GM12878 (cell line): ENCODE measurements at regions not wholly inside any gene's neighbourhood (a gene's known extent, or its start where the extent isn't known, plus 50 kb on each side); places are given as distances from the start of the nearest gene placed in this dataset.

Experiments
- ATAC-seq: fragments of 200-7000 bp; cut with Tn5 transposase; 3 replicates; pipeline ENCODE4 v1.9.1; 2020; ENCODE audit warnings: mild to moderate bottlenecking, moderate library complexity
- BruUV-seq: library from RNA; stranded (reverse); fragments of 400-500 nt; replicated peaks from 2 replicates; lab custom pipeline; 2021; lab: Mats Ljungman, UMichigan
- CTCF ChIA-PET: fragments of 300-600 bp; sonication (Branson Sonifier 250); formaldehyde crosslinking; extraction: SDS; loops from one replicate; lab custom pipeline; 2021; ENCODE audit warnings: inconsistent platforms; lab: Yijun Ruan, JAX
- POLR2A ChIA-PET: fragments of 350-600 bp; formaldehyde crosslinking; extraction: SDS; loops from one replicate; lab custom pipeline; 2021; ENCODE audit warnings: inconsistent platforms; lab: Charles Lee
- RAD21 ChIA-PET: fragments of 300-600 bp; sonication (Branson Sonifier 250); formaldehyde crosslinking; loops from one replicate; lab custom pipeline; 2023; ENCODE audit warnings: antibody characterized with exemption; ENCODE audit not compliant: unreplicated experiment; lab: Charles Lee
- SMC1A ChIA-PET: fragments of 300-600 bp; sonication (Branson Sonifier 250); formaldehyde crosslinking; loops from one replicate; lab custom pipeline; 2023; ENCODE audit not compliant: unreplicated experiment, uncharacterized antibody; lab: Charles Lee
- DNase-seq: peaks from one replicate; pipeline ENCODE4 v3.0.0-alpha.2; 2011; ENCODE audit warnings: low read depth, low spot score
- FAIRE-seq: peaks from 3 replicates; lab custom pipeline; 2011; peaks lifted over from hg19 to GRCh38; lab: Jason Lieb, UNC
- H2AFZ ChIP-seq: 2 replicates; pipeline ENCODE4 v1.6.0; 2011; ENCODE audit warnings: low read depth, low read length, control low read depth; ENCODE audit not compliant: control insufficient read depth
- H3K27ac ChIP-seq: 2 replicates; pipeline ENCODE4 v1.5.1; 2011; ENCODE audit warnings: control low read depth; ENCODE audit not compliant: control insufficient read depth, insufficient read depth
- H3K27me3 ChIP-seq, 2 experiments: replicated peaks in 1 of 2; 2 replicates each; pipeline versions ENCODE4 v1.6.0 to v1.6.1; 2011; ENCODE audit warnings: low read length in 1 of 2; ENCODE audit not compliant: control insufficient read depth in 2 of 2, insufficient read depth in 2 of 2
- H3K36me3 ChIP-seq, 2 experiments: 2 replicates each; pipeline ENCODE4 v1.5.1; 2011; ENCODE audit warnings: low read length in 1 of 2; ENCODE audit not compliant: control insufficient read depth in 2 of 2, insufficient read depth in 2 of 2
- H3K4me1 ChIP-seq: 2 replicates; pipeline ENCODE4 v1.6.1; 2011; ENCODE audit warnings: mild to moderate bottlenecking, low read length, moderate library complexity, mixed read lengths; ENCODE audit not compliant: control insufficient read depth, insufficient read depth
- H3K4me2 ChIP-seq: 2 replicates; pipeline ENCODE4 v1.6.0; 2011; ENCODE audit warnings: control low read depth; ENCODE audit not compliant: control insufficient read depth, insufficient read depth
- H3K4me3 ChIP-seq: fragments of 200-600 bp; sonication (generic); 2 replicates; pipeline ENCODE4 v1.5.1; 2016
- H3K79me2 ChIP-seq: 2 replicates; pipeline ENCODE4 v1.6.0; 2011; ENCODE audit warnings: low read length; ENCODE audit not compliant: control insufficient read depth, insufficient read depth
- H3K9ac ChIP-seq: 2 replicates; pipeline ENCODE4 v1.8.0; 2011; ENCODE audit warnings: low read length, control low read depth, mixed read lengths; ENCODE audit not compliant: control insufficient read depth, insufficient read depth
- H3K9me3 ChIP-seq: replicated peaks from 3 replicates; pipeline ENCODE4 v1.5.1; 2011; ENCODE audit warnings: mild to moderate bottlenecking, low read length; ENCODE audit not compliant: control insufficient read depth, insufficient read depth
- H4K20me1 ChIP-seq: 2 replicates; pipeline ENCODE4 v1.6.0; 2011; ENCODE audit not compliant: control insufficient read depth, insufficient read depth
- ATF2 ChIP-seq: IDR thresholded peaks from 2 replicates; pipeline ENCODE4 v1.6.1; 2012; ENCODE audit warnings: low read length, inconsistent platforms
- ATF7 ChIP-seq: fragments of 450-650 bp; IDR thresholded peaks from 2 replicates; pipeline ENCODE4 v1.6.1; 2016; ENCODE audit warnings: low read depth, mild to moderate bottlenecking
- CBFB ChIP-seq: IDR thresholded peaks from 2 replicates; pipeline ENCODE4 v1.6.1; 2016; ENCODE audit warnings: antibody characterized with exemption, low read depth
- E2F4 ChIP-seq: IDR thresholded peaks from 2 replicates; pipeline ENCODE4 v1.6.1; 2012; ENCODE audit warnings: low read depth, low read length, improper control_type of control experiment
- EGR1 ChIP-seq, 2 experiments: IDR thresholded peaks; 1 replicate in 1 of 2; 2 replicates in 1 of 2; pipeline ENCODE4 v1.6.1; 2011 to 2012; ENCODE audit warnings: low read depth in 2 of 2, low read length in 2 of 2, borderline replicate concordance in 1 of 2, mild to moderate bottlenecking in 1 of 2, moderate library complexity in 1 of 2
- GABPA ChIP-seq: IDR thresholded peaks from 2 replicates; pipeline ENCODE4 v1.6.1; 2014; ENCODE audit warnings: antibody characterized with exemption, low read depth, mild to moderate bottlenecking, inconsistent platforms
- MTA3 ChIP-seq: IDR thresholded peaks from 2 replicates; pipeline ENCODE4 v1.6.1; 2012; ENCODE audit warnings: low read length, inconsistent platforms, borderline replicate concordance
- MXI1 ChIP-seq: fragments of 150-350 bp; IDR thresholded peaks from 2 replicates; pipeline ENCODE4 v1.6.1; 2011; ENCODE audit warnings: low read depth, mild to moderate bottlenecking, inconsistent platforms, low read length, improper control_type of control experiment
- PAX5 ChIP-seq: IDR thresholded peaks from 2 replicates; pipeline ENCODE4 v1.6.1; 2011; ENCODE audit warnings: low read depth, low read length, borderline replicate concordance
- POLR2A ChIP-seq: IDR thresholded peaks from 2 replicates; pipeline ENCODE4 v1.6.1; 2011; ENCODE audit warnings: low read depth, mild to moderate bottlenecking, low read length
- RELA ChIP-seq: fragments of 450-650 bp; IDR thresholded peaks from 2 replicates; pipeline ENCODE4 v1.8.0; 2014; ENCODE audit warnings: borderline replicate concordance; ENCODE audit not compliant: partially characterized antibody
- REST ChIP-seq: IDR thresholded peaks from 2 replicates; pipeline ENCODE4 v1.6.1; 2012; ENCODE audit warnings: mild to moderate bottlenecking, low read depth, low read length
- SIN3A ChIP-seq: IDR thresholded peaks from 2 replicates; pipeline ENCODE4 v1.6.1; 2012; ENCODE audit warnings: low read depth, low read length, improper control_type of control experiment
- SREBF2 ChIP-seq: IDR thresholded peaks from 2 replicates; pipeline ENCODE4 v1.6.1; 2012; ENCODE audit warnings: mild to moderate bottlenecking, low read length
- ZSCAN29 ChIP-seq: fragments of 450-650 bp; IDR thresholded peaks from 2 replicates; pipeline ENCODE4 v1.6.1; 2017; ENCODE audit warnings: mild to moderate bottlenecking, moderate library complexity
- WGBS: methylation state at CpG from one replicate; pipeline ENCODE4 v1.1.6; 2016; ENCODE audit warnings: low lambda C conversion rate; ENCODE audit not compliant: insufficient replicate concordance, insufficient coverage; ENCODE audit errors: missing lambda C conversion rate; 5-methylcytosine and 5-hydroxymethylcytosine counted together
- in situ Hi-C: fragments of 300-500 bp; cut with MboI; formaldehyde crosslinking; loops from 9 replicates; pipeline ENCODE4 v1.14.3; 2018; ENCODE audit warnings: mixed read lengths
- intact Hi-C: fragments of 100-400 bp; cut with micrococcal nuclease; formaldehyde crosslinking; loops from one replicate; pipeline ENCODE4 v1.14.2; 2022; ENCODE audit not compliant: unreplicated experiment

GRCh38 chr4:38310446-38311043, 350.3 kb downstream of the PTTG2 start:
- ChIA-PET POLR2A (interaction anchor here (1.1 to 1.5 kb wide), 3 partner anchors 8 to 182 kb away, joined by 4 to 6 read pairs (median 4); no protein-coding TSS in a partner anchor), SMC1A (interaction anchor here (0.7 to 4.1 kb wide), 19 partner anchors 9 to 365 kb away, joined by 3 to 45 read pairs (median 6); no protein-coding TSS in a partner anchor), RAD21 (interaction anchor here (1.1 to 3.5 kb wide), 16 partner anchors 9 to 494 kb away, joined by 3 to 45 read pairs (median 8); partner anchors contain the start of genes TLR1 and TLR10), CTCF (interaction anchor here (0.6 to 4.4 kb wide), 14 partner anchors 9 to 493 kb away, joined by 3 to 62 read pairs (median 4); partner anchors contain the start of gene TLR10)
- peak; percentile 96 for FAIRE-seq
- ATAC-seq, result peak; percentile 91
- peaks cover 61% of the 10 kb centered on the region for H3K4me1 ChIP-seq
- H3K4me3 ChIP-seq, result no peak overlapping the region
- peak; percentile 97 for DNase-seq
- no TSS peak for BruUV-seq
- WGBS, result 0% methylated on average over 4 of the region's 4 CpGs
- H2AFZ ChIP-seq, result peak overlapping the region; percentile 1; the same call in 1 of the 2 replicates
- no peaks in the 10 kb centered on the region for H3K79me2 ChIP-seq
- no peaks in the 10 kb centered on the region for H3K36me3 ChIP-seq
- in situ Hi-C loops (loop anchor here (5.0 to 25.0 kb wide), 2 partner anchors 178 to 552 kb away; partner anchors contain the start of genes FAM114A1 and TLR6), intact Hi-C loops (loop anchor here (1.0 to 10.0 kb wide), 2 partner anchors 178 to 416 kb away; partner anchors contain the start of gene TBC1D1)
- no peaks in the 10 kb centered on the region; the same call in 2 of the 3 replicates for H3K9me3 ChIP-seq
- peak overlapping the region; percentile 46 for H3K4me2 ChIP-seq
- no peaks in the 10 kb centered on the region for H4K20me1 ChIP-seq
- H3K27ac ChIP-seq, result peak overlapping the region; percentile 77
- peak overlapping the region; percentile 13; the same call in 1 of the 2 replicates for H3K9ac ChIP-seq
- no peaks in the 10 kb centered on the region for H3K27me3 ChIP-seq
- TF ChIP-seq EGR1 (IDR thresholded peaks at IDR 0.05; ENCODE audit: borderline replicate concordance in 1 of 2, low read depth in 2 of 2, low read length in 2 of 2) (no peak), GABPA (no peak; the same call in 1 of the 2 replicates), PAX5 (peak; percentile 96), POLR2A (peak; percentile 39; the same call in 1 of the 2 replicates), ATF7 (peak; percentile 93), E2F4 (no peak), ATF2 (peak; percentile 99), ZSCAN29 (no peak), RELA (peak; percentile 85), CBFB (peak; percentile 98), SIN3A (no peak), SREBF2 (no peak), REST (no peak), MTA3 (peak; percentile 96), MXI1 (peak; percentile 55; the same call in 1 of the 2 replicates)
